ENCODE measurements at regions not wholly inside any gene's neighbourhood (a gene's known extent, or its start where the extent isn't known, plus 50 kb on each side); places are given as distances from the start of the nearest gene placed in this dataset.
"Not testable (repeated sequence)": the region's sequence is repeated elsewhere in the genome, so short reads cannot be mapped to it uniquely, and the experiment has no call there.

DNA sequence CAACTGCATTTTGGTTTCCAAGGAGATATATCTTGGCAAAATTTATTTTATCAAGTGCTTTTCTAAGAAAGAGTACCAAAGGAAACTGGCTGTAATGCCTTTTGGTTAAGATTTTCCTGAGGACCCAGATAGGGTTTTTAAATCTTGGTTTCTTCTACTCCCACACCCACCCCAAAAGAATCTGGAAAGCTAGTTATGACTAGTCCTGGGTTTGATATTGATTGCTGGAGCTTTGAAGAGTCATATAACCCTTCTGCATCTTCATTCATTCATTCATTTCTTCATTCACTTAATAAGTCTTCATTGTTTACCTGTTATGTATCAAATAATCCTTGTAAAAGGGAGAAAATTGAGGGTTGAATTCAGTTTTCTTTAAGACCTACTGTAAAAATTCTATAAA, 425.2 kb downstream of the PCNX1 start:
- no peak for DNase-seq

DNA sequence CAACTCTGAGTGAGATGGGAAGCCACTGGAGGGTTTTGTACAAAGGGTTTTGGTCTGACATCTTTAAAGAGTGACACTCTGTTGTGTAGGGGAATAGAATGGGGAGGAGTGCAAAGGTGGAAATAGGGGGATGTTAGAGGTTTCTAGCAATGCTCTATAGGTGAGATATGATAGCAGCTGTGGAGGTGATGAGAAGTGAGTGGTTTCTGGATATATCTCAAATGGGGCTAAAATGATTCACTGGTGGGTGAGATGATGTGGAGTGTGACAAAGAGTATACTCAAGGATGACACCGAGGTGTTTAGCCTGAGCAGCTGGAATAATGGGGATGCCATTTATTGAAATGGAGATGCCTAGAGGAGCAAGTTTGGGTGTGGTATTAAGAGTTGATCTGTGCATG, 426.4 kb downstream of the PCNX1 start:
- DNase-seq: no peak

GRCh38 chr14:71336489-71337192, 429.4 kb downstream of the PCNX1 start:
- no peak for DNase-seq

- DNase-seq: no peak
These were observed 430.9 kb downstream of the PCNX1 start for GRCh38 chr14:71338153-71338552.

GRCh38 chr14:71339650-71340415, 432.6 kb downstream of the PCNX1 start:
- no peak for DNase-seq

DNA sequence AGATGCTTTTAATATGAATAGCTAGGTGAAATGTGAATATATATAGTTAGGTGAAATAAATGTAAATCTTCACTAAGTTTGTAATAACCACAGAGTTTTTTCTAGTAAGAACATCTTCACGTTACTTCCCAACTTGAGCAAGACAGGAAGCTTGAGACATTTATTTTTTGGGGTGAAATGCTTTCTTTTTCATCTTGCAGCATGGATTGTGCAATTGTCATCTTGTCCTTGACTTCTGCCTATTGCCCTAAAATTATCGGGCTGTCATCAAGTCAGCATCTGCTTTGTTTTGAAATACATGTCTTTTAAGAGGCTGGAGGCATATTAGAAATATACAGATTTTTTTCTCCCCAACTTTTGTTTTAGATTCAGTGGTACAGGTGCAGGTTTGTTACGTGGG, 433.9 kb downstream of the PCNX1 start:
- no peak for DNase-seq

DNA sequence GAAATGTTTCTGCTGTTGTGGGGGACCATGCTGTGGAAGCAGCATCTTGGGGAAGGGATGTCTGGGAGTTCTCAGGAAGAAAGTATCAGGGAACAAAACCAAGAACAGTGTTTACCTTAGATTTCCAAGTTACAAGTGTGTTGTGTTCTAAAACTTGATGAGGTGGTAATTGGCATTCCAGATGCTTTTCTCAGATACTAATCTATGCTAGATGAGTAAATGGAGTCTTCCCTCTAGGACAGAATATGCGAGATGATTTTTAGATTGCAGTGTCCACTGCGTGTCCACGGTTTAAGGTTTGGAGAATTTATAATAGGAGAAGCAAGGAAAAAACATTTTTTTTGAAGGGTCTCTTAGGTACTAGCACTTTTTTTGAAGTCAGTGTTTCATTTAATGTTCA, 436.5 kb downstream of the PCNX1 start:
- no peak for DNase-seq

- DNase-seq: no peak
These were observed 437.2 kb downstream of the PCNX1 start for GRCh38 chr14:71344506-71344905.

GRCh38 chr14:71346685-71347084, 439.4 kb downstream of the PCNX1 start:
- no peak for DNase-seq

DNA sequence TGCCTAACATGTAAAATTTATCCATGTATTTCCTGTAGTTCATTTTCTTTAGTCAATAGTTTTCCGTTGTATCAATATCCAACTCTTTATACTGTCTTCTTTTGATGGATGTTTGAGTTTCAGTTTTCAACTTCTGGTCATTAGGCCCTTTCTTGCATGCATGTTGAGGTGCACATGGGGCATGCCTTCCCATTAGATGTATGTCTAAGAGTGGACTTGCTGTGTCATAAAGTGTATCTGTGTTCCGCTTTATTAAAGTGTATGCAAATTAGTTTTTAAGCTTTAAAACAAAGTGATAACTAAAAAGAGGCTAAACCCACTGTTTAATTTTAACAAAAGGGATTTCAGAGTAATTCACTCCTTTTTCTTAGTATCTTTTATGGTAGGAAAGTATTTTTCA, 441.1 kb downstream of the PCNX1 start:
- no peak for DNase-seq

DNA sequence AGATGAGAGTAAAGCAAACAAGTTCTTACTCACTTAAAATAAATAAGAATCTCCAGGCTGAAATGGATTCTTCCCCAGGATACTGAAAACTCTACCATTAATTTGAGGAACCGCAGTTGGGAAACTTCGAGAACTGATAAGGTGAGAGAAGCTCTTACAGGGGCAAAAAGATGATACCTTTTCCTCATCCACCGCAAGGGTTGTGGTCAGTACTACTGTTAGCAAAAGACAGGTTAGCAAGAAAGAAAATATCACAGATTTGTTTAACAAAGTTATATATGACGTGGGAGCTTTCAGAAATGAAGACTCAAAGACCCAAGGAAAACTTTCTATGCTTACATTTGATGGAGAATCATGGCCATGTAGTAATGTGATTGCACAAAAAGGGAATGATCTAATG, 441.6 kb downstream of the PCNX1 start:
- no peak for DNase-seq

DNA sequence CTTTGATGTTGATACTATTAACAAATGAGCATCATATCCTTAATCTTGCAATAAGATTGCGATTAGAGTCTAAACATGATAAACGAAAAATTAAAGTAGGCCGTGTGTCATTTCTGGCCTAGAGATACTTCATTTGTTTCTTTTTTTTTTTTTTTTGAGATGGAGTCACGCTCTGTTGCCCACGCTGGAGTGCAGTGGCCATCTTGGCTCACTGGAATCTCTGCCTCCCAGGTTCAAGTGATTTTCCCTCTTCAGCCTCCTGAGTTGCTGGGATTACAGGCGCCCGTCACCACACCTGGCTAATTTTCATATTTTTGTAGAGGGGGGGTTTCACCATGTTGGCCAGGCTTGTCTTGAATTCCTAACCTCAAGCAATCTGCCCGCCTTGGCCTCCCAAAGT, 446.9 kb downstream of the PCNX1 start:
- no peak for DNase-seq

DNA sequence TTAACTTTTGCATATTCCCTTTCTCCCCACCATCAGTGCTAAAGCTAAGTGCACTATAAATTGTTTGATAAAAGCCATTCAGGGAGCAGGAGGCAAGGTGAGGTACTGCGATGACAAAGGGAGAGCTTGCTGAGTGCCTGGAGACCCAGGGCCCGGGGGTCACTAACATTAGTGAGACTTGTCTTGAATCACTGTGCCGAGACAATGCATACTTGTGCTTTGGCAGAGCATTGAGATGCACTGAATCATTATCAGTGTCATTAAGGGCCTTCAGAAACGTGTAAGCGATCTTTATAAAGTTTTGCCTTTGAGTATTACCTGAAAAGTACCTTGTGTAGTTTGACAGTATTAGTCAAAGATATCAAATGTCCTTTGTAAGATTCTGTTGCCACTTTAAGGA, 447.5 kb downstream of the PCNX1 start:
- no peak for DNase-seq

- no peak for DNase-seq
These were observed 448.3 kb downstream of the PCNX1 start for GRCh38 chr14:71355324-71356201.

- no peak for DNase-seq
These were observed 451.1 kb downstream of the PCNX1 start for GRCh38 chr14:71358209-71358931.

- not testable (repeated sequence) for DNase-seq
These were observed 451.7 kb downstream of the PCNX1 start for GRCh38 chr14:71358932-71359421.

GRCh38 chr14:71359823-71360222, 452.6 kb downstream of the PCNX1 start:
- DNase-seq: no peak

GRCh38 chr14:71361336-71361735, 454.1 kb downstream of the PCNX1 start:
- no peak for DNase-seq

DNA sequence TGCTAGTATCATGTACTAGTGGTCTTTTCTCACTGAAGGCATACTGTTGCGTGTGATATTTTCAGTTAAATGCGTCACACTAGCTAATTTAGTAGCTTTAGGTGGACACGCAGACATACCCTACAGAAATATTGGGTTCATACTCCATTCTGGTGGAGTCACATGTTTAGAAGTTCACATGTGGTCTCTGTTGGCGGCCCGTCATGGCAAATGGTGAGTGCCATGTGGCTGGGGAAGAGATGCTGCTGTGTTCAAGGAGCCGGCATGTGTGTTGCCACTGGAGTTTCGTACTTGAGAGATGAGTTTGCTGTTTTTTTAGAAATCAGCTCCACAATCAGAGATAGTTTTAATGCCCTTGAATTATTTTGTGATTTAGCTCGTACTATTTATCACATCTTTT, 454.6 kb downstream of the PCNX1 start:
- DNase-seq: no peak

DNA sequence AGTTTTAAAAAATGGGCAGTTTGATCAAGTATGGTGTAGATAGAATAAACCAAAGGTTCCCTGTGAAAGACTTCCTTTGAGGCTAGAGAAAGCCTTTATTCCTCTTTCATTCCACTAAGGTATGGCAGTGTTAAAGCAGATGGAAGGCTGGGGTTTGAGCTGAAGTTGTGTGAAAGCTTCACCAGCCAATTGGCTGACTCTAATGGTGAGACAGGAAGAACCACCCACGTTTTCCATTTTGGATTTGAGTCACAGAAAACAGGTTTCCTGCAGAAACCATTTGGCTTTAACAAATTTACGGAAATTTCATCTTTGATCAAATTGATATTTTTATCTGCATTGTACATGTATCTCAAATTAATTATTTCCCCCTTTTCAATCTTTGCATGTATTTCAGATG, 455.0 kb downstream of the PCNX1 start:
- no peak for DNase-seq

DNA sequence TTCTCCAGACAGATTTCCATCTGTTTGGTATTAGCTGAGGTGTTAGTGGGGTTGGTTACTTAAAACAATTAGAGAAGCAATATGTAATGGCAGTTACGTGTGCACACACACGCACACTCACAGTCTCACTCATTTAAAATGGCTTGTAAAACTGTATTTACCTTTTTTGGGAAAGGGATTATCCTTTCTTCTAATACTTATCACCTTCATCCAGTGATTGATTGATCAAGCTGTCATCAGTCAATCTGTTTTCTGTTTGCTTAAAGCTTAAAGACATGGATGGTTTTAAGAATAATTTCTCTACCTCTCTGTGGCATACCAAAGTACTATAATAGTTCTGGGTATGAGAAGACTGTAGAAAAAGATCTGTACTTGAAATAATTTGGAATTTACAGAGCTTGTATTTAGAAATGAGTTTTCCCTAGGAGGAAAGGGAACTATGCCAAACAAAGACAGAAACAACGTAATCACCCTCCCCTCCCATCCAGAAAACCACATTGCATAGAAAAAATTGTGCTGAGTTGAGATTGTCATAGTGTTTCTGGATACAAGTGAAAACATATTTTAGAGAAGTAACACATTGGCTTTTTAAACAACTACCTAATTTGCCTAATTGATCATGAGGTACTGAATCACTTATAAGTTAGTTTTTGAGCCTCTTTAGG, 455.8 kb downstream of the PCNX1 start:
- no peak for DNase-seq
